HCT116 (cell line): ENCODE measurements at regions not wholly inside any gene's neighbourhood (a gene's known extent, or its start where the extent isn't known, plus 50 kb on each side); places are given as distances from the start of the nearest gene placed in this dataset.

Experiments
- ATAC-seq: fragments of 200-7000 bp; cut with Tn5 transposase; 2 replicates; pipeline ENCODE4 v1.9.1; 2020; ENCODE audit warnings: mild to moderate bottlenecking, moderate library complexity
- BruUV-seq: library from RNA; stranded (reverse); fragments of 400-500 nt; replicated peaks from 2 replicates; lab custom pipeline; 2021; lab: Mats Ljungman, UMichigan
- CTCF ChIA-PET: fragments of 300-600 bp; sonication (Branson Sonifier 250); formaldehyde crosslinking; loops from one replicate; lab custom pipeline; 2021; ENCODE audit warnings: antibody characterized with exemption; lab: Charles Lee
- POLR2A ChIA-PET: fragments of 300-600, 350-600 bp; sonication (Branson Sonifier 250); formaldehyde crosslinking; loops from one replicate; lab custom pipeline; 2021; ENCODE audit warnings: antibody characterized with exemption; lab: Charles Lee
- RAD21 ChIA-PET, 2 experiments: fragments of 300-600 bp; sonication (Branson Sonifier 250); formaldehyde crosslinking; loops; one replicate each; lab custom pipeline; 2023; ENCODE audit warnings: low total read pairs in 2 of 2; ENCODE audit not compliant: uncharacterized antibody in 2 of 2, unreplicated experiment in 2 of 2, low non-redundant PET in 1 of 2; lab: Charles Lee
- DNase-seq: peaks from one replicate; pipeline ENCODE4 v3.0.0-alpha.2; 2010; ENCODE audit warnings: low read depth, low spot score
- H2AFZ ChIP-seq: fragments of 200-600 bp; shearing (Covaris generic), sonication (generic); 2 replicates; pipeline ENCODE4 v1.6.1; 2017; ENCODE audit warnings: low read depth, mixed run types, mixed read lengths, antibody characterized with exemption, low read length; ENCODE audit not compliant: poor library complexity, severe bottlenecking
- H3K27ac ChIP-seq: 2 replicates; pipeline ENCODE4 v1.5.1; 2012; ENCODE audit warnings: low read depth, low read length
- H3K27me3 ChIP-seq: fragments of 200-600 bp; sonication (generic); 2 replicates; pipeline ENCODE4 v1.6.1; 2016; ENCODE audit warnings: mixed run types, low read length, mixed read lengths; ENCODE audit not compliant: insufficient read depth
- H3K36me3 ChIP-seq, 2 experiments: fragments of 200-500 bp in 1 of 2; fragments of 200-600 bp in 1 of 2; sonication (Bioruptor generic) in 1 of 2; sonication (generic) in 1 of 2; 2 replicates each; pipeline versions ENCODE4 v1.5.1 to v1.6.1; 2014 to 2016; ENCODE audit warnings: low read length in 2 of 2, inconsistent platforms in 1 of 2, mixed read lengths in 1 of 2, mixed run types in 1 of 2; ENCODE audit not compliant: insufficient read depth in 2 of 2, control insufficient read depth in 1 of 2
- H3K4me1 ChIP-seq, 2 experiments: fragments of 200-600 bp in 1 of 2; sonication (generic) in 1 of 2; 2 replicates each; pipeline versions ENCODE4 v1.5.1 to v1.6.1; 2012 to 2017; ENCODE audit warnings: low read length in 2 of 2, inconsistent platforms in 1 of 2, mild to moderate bottlenecking in 1 of 2, mixed read lengths in 1 of 2, mixed run types in 1 of 2, moderate library complexity in 1 of 2; ENCODE audit not compliant: insufficient read depth in 2 of 2, control insufficient read depth in 1 of 2
- H3K4me2 ChIP-seq: fragments of 200-600 bp; sonication (generic); 2 replicates; pipeline ENCODE4 v1.6.1; 2017; ENCODE audit warnings: mixed run types, low read length, mixed read lengths
- H3K4me3 ChIP-seq, 2 experiments: fragments of 200-600 bp in 1 of 2; sonication (generic) in 1 of 2; replicated peaks in 1 of 2; 2 replicates each; pipeline ENCODE4 v1.5.1; 2011 to 2016; ENCODE audit warnings: low read length in 2 of 2, control low read depth in 1 of 2, low read depth in 1 of 2, mild to moderate bottlenecking in 1 of 2, mixed read lengths in 1 of 2, mixed run types in 1 of 2
- H3K79me2 ChIP-seq: fragments of 200-600 bp; sonication (generic); 2 replicates; pipeline ENCODE4 v1.6.1; 2017; ENCODE audit warnings: mild to moderate bottlenecking, mixed run types, low read length, moderate library complexity, mixed read lengths; ENCODE audit not compliant: insufficient read depth
- H3K9ac ChIP-seq: fragments of 200-600 bp; sonication (generic); 2 replicates; pipeline ENCODE4 v1.6.1; 2016; ENCODE audit warnings: low read length, mixed read lengths
- H3K9me2 ChIP-seq: fragments of 200-600 bp; sonication (generic), shearing (Covaris generic); 2 replicates; pipeline ENCODE4 v1.6.1; 2017; ENCODE audit warnings: mixed run types, mild to moderate bottlenecking, moderate library complexity; ENCODE audit not compliant: insufficient read depth
- H3K9me3 ChIP-seq, 2 experiments: fragments of 200-500 bp in 1 of 2; fragments of 200-600 bp in 1 of 2; sonication (Bioruptor generic) in 1 of 2; sonication (generic) in 1 of 2; 2 replicates each; pipeline ENCODE4 v1.6.1; 2014 to 2017; ENCODE audit warnings: low read length in 2 of 2, mixed read lengths in 2 of 2, inconsistent platforms in 1 of 2, low read depth in 1 of 2, mild to moderate bottlenecking in 1 of 2, mixed run types in 1 of 2, moderate library complexity in 1 of 2; ENCODE audit not compliant: control insufficient read depth in 1 of 2, insufficient read depth in 1 of 2
- H4K20me1 ChIP-seq: fragments of 200-600 bp; sonication (generic), shearing (Covaris generic); 2 replicates; pipeline ENCODE4 v1.6.1; 2017; ENCODE audit warnings: mixed run types, mild to moderate bottlenecking, moderate library complexity; ENCODE audit not compliant: insufficient read depth
- CTCF ChIP-seq, 3 experiments: fragments of 200-600 bp in 1 of 3; sonication (generic) in 1 of 3; IDR thresholded peaks in 2 of 3; conservative IDR thresholded peaks in 1 of 3; 2 replicates each; pipeline ENCODE4 v1.5.1; 2012 to 2017; ENCODE audit warnings: low read depth in 2 of 3, low read length in 2 of 3, antibody characterized with exemption in 1 of 3, borderline replicate concordance in 1 of 3, control low read depth in 1 of 3, mild to moderate bottlenecking in 1 of 3, mixed read lengths in 1 of 3, mixed run types in 1 of 3, moderate library complexity in 1 of 3; ENCODE audit not compliant: insufficient read depth in 1 of 3
- EGR1 ChIP-seq: IDR thresholded peaks from 2 replicates; pipeline ENCODE4 v1.6.1; 2012; ENCODE audit warnings: low read depth
- EZH2 ChIP-seq: fragments of 200-600 bp; sonication (generic); IDR thresholded peaks from 2 replicates; pipeline ENCODE4 v1.6.1; 2017; ENCODE audit warnings: antibody characterized with exemption, mixed run types
- FOSL1 ChIP-seq: IDR thresholded peaks from 2 replicates; pipeline ENCODE4 v1.6.1; 2012; ENCODE audit warnings: low read depth
- JUND ChIP-seq: IDR thresholded peaks from 2 replicates; pipeline ENCODE4 v1.6.1; 2012
- POLR2AphosphoS5 ChIP-seq: IDR thresholded peaks from 2 replicates; pipeline ENCODE4 v1.6.1; 2011; ENCODE audit warnings: mild to moderate bottlenecking, low read depth, low read length, moderate library complexity
- REST ChIP-seq: IDR thresholded peaks from 2 replicates; pipeline ENCODE4 v1.6.1; 2012; ENCODE audit warnings: low read depth
- SIN3A ChIP-seq: IDR thresholded peaks from 2 replicates; pipeline ENCODE4 v1.6.1; 2012; ENCODE audit warnings: low read depth
- TCF7L2 ChIP-seq: IDR thresholded peaks from 2 replicates; pipeline ENCODE4 v1.7.0; 2011; ENCODE audit warnings: borderline replicate concordance, inconsistent platforms; ENCODE audit not compliant: insufficient read depth, insufficient read length; ENCODE audit errors: extremely low read depth
- YY1 ChIP-seq: IDR thresholded peaks from 2 replicates; pipeline ENCODE4 v1.6.1; 2011; ENCODE audit warnings: low read length, low read depth, moderate library complexity, mild to moderate bottlenecking; ENCODE audit not compliant: insufficient replicate concordance; ENCODE audit errors: extremely low read depth
- intact Hi-C: fragments of 100-400 bp; cut with micrococcal nuclease; formaldehyde crosslinking; loops from 2 replicates; pipeline ENCODE4 v1.10.0; 2022

- no peak for TF ChIP-seq REST
- no peak for TF ChIP-seq EZH2
- no peak for TF ChIP-seq SIN3A
- TF ChIP-seq FOSL1: no peak
- TF ChIP-seq YY1: no peak
- no peak for TF ChIP-seq EGR1
- no peak for TF ChIP-seq CTCF (IDR thresholded peaks at IDR 0.05 in 2 of 3, conservative IDR thresholded peaks at IDR 0.05 in 1 of 3; ENCODE audit: borderline replicate concordance in 1 of 3, insufficient read depth in 1 of 3, low read depth in 2 of 3, low read length in 2 of 3)
- no peak for TF ChIP-seq JUND
- no peak for TF ChIP-seq POLR2AphosphoS5
- TF ChIP-seq TCF7L2: no peak
- TF ChIP-seq, all 23 proteins: peak for 0
- DNase-seq (no peak), ATAC-seq (no peak)
- H3K9ac ChIP-seq: no peak overlapping the region
- POLR2A ChIA-PET: no interaction called here
- no peaks in the 10 kb centered on the region for H3K36me3 ChIP-seq
- peak overlapping the region; percentile 40 for H2AFZ ChIP-seq
- no peaks in the 10 kb centered on the region for H3K79me2 ChIP-seq
- H4K20me1 ChIP-seq: no peaks in the 10 kb centered on the region
- RAD21 ChIA-PET: no interaction called here
- no TSS peak for BruUV-seq
- no peaks in the 10 kb centered on the region for H3K9me3 ChIP-seq
- no peak overlapping the region for H3K4me2 ChIP-seq
- intact Hi-C loops: no loop called here
- H3K27ac ChIP-seq: no peak overlapping the region
- H3K4me3 ChIP-seq: no peak overlapping the region
- CTCF ChIA-PET: no interaction called here
- no peaks in the 10 kb centered on the region for H3K27me3 ChIP-seq
- H3K9me2 ChIP-seq: no peaks in the 10 kb centered on the region
- H3K4me1 ChIP-seq: no peaks in the 10 kb centered on the region
Measured at GRCh38 chr6:130578713-130579112, 212.9 kb downstream of the TMEM200A start.
